ENCODE measurements at regions not wholly inside any gene's neighbourhood (a gene's known extent, or its start where the extent isn't known, plus 50 kb on each side); places are given as distances from the start of the nearest gene placed in this dataset.

- no peak for TF ChIP-seq GATA2 (IDR thresholded peaks at IDR 0.05; ENCODE audit: low read depth, low read length)
Measured at GRCh38 chr7:84803979-84804378, 382.9 kb downstream of the SEMA3D start.

DNA sequence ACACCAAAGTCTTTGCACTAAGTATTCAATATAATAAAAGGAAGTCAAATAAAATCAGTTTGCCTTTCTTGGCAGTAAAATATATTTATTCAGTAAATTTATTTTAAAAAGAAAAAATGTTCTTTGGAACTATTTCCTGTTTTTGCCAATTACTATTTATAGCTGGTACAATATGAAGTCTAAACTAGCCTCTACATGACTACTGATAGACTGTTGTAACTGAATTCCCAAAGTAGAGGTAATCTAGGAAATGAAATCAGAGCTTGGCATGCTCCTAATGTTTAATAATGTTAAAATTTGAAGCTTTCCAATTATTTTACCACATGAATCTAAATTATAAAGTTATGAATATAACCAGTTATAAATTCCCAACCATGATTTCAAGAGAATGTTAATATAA, 385.5 kb downstream of the SEMA3D start:
- no peak for TF ChIP-seq GATA3 (IDR thresholded peaks at IDR 0.05; ENCODE audit: low read depth, low read length)
- TF ChIP-seq GATA2 (IDR thresholded peaks at IDR 0.05; ENCODE audit: low read depth, low read length): no peak

- no peak for TF ChIP-seq GATA2 (IDR thresholded peaks at IDR 0.05; ENCODE audit: low read depth, low read length)
- TF ChIP-seq GATA3 (IDR thresholded peaks at IDR 0.05; ENCODE audit: low read depth, low read length): no peak
Measured at GRCh38 chr7:84800846-84801245, 386.0 kb downstream of the SEMA3D start.

DNA sequence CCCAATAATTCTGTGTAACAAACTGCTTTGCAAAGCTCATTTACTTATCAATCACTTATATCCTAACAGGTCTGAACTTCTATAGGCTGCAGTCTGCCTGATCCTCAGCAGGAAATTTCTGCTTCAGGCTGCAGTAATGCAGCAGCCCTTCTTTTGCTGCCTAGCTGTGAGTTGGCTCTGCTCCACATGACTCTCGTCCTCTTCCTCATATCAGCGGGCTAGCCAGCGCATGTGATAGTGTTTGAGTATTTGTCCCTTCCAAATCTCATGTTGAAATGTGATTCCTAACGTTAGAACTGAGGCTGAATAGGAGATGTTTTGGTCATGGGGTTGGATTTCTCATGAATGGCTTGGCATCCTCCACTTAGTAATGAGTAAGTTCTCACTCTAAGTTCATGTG, 387.8 kb downstream of the SEMA3D start:
- TF ChIP-seq GATA3 (IDR thresholded peaks at IDR 0.05; ENCODE audit: low read depth, low read length): no peak
- TF ChIP-seq GATA2 (IDR thresholded peaks at IDR 0.05; ENCODE audit: low read depth, low read length): no peak

DNA sequence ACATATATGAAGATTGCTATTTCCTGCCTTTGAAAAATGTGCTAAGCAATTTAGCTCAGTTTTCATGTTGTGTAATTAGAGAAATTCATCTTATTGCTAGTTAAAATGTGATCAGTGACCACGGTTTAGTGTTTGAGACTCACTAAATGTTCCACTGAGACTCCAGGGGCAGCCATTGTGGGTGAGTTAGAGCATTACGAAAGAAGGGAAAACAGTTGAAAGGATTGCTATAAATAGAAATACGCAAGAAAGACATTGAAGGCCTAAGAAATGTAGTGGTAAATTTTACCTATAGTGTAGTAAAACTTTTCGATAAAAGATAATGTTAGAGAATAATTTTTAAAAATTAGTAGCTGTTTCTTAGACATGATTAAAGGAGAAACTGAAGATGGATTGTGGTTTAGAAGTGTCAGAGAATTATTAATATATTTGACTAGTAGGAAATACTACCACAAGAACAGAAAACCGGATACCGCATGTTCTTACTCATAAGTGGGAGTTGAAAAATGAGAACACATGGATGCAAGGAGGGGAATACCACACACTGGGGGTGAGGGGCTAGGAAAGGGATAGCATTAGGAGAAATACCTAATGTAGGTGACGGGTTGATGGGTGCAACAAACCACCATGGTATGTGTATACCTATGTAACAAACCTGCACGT, 394.5 kb downstream of the SEMA3D start:
- TF ChIP-seq GATA2 (IDR thresholded peaks at IDR 0.05; ENCODE audit: low read depth, low read length) (no peak), GATA3 (IDR thresholded peaks at IDR 0.05; ENCODE audit: low read depth, low read length) (no peak)

GRCh38 chr7:84790882-84791281, 396.0 kb downstream of the SEMA3D start:
- TF ChIP-seq GATA2 (IDR thresholded peaks at IDR 0.05; ENCODE audit: low read depth, low read length) (no peak), GATA3 (IDR thresholded peaks at IDR 0.05; ENCODE audit: low read depth, low read length) (no peak)

GRCh38 chr7:84786073-84786472, 400.8 kb downstream of the SEMA3D start:
- TF ChIP-seq GATA2 (IDR thresholded peaks at IDR 0.05; ENCODE audit: low read depth, low read length) (no peak), GATA3 (IDR thresholded peaks at IDR 0.05; ENCODE audit: low read depth, low read length) (no peak)

GRCh38 chr7:84784450-84784849, 402.4 kb downstream of the SEMA3D start:
- TF ChIP-seq GATA3 (IDR thresholded peaks at IDR 0.05; ENCODE audit: low read depth, low read length): no peak

GRCh38 chr7:84783141-84783778, 403.6 kb downstream of the SEMA3D start:
- TF ChIP-seq GATA3 (IDR thresholded peaks at IDR 0.05; ENCODE audit: low read depth, low read length) (no peak), GATA2 (IDR thresholded peaks at IDR 0.05; ENCODE audit: low read depth, low read length) (no peak)

GRCh38 chr7:84781838-84782237, 405.0 kb downstream of the SEMA3D start:
- TF ChIP-seq GATA3 (IDR thresholded peaks at IDR 0.05; ENCODE audit: low read depth, low read length): no peak
- no peak for TF ChIP-seq GATA2 (IDR thresholded peaks at IDR 0.05; ENCODE audit: low read depth, low read length)

- TF ChIP-seq GATA3 (IDR thresholded peaks at IDR 0.05; ENCODE audit: low read depth, low read length): no peak
- no peak for TF ChIP-seq GATA2 (IDR thresholded peaks at IDR 0.05; ENCODE audit: low read depth, low read length)
Measured at GRCh38 chr7:84780158-84781124, 406.4 kb downstream of the SEMA3D start.

DNA sequence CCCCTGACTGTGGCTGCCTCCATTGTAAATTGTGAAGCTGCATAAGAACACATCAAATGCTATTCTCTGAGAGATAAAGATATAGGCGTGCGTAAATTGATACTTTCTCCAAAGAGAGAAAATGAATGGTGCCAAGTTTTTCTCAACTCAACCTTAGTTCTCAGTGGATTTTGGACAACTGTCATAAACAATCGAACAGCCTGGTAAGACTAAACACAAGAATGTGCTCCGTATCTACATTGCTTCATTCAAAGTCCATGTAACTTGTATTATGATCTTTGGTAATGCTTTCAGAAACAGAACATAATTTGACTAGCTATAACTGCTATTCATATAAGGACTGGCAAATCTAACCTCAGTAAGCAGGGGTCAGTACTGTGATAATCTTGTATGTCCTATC, 429.1 kb downstream of the SEMA3D start:
- TF ChIP-seq GATA2 (IDR thresholded peaks at IDR 0.05; ENCODE audit: low read depth, low read length): no peak
- no peak for TF ChIP-seq GATA3 (IDR thresholded peaks at IDR 0.05; ENCODE audit: low read depth, low read length)

DNA sequence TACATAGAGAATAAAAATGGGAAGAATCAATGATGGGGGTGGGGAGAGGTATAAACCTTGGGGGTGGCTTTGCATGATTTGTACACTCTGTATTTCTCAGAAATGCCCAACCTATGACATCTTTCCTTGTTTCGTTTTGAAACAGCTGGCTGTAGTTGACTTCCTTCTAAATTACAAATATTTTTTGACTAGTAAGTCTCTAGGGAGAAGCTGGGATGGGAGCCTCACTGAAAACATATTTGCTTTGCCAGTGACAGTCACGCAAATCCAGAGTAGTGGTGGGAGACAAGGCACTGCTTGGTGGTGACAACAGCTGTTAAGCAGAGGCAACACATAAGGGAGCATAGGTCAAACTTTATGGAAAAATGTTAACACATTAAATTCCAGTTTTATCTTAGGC, 440.5 kb downstream of the SEMA3D start:
- TF ChIP-seq GATA3 (IDR thresholded peaks at IDR 0.05; ENCODE audit: low read depth, low read length) (no peak), GATA2 (IDR thresholded peaks at IDR 0.05; ENCODE audit: low read depth, low read length) (no peak)

GRCh38 chr7:84744385-84744784, 442.5 kb downstream of the SEMA3D start:
- TF ChIP-seq GATA2 (IDR thresholded peaks at IDR 0.05; ENCODE audit: low read depth, low read length) (no peak), GATA3 (IDR thresholded peaks at IDR 0.05; ENCODE audit: low read depth, low read length) (no peak)

Measured in SH-SY5Y (cell line).